ACHN (cell line): ENCODE measurements at regions not wholly inside any gene's neighbourhood (a gene's known extent, or its start where the extent isn't known, plus 50 kb on each side); places are given as distances from the start of the nearest gene placed in this dataset.
A peak's percentile ranks its signal among the peaks of the same experiment; 100 is the strongest.
"Not testable (repeated sequence)": the region's sequence is repeated elsewhere in the genome, so short reads cannot be mapped to it uniquely, and the experiment has no call there.

Source experiments
- DNase-seq: peaks from one replicate; pipeline ENCODE4 v3.0.0-alpha.2; 2015
- in situ Hi-C: cut with HindIII; loops from 2 replicates; pipeline ENCODE4 v1.10.0; 2017; ENCODE audit warnings: low sequenced_read_pairs, low pct_ligation_motif_present, low pct_unique_long_range_greater_than_20kb

DNA sequence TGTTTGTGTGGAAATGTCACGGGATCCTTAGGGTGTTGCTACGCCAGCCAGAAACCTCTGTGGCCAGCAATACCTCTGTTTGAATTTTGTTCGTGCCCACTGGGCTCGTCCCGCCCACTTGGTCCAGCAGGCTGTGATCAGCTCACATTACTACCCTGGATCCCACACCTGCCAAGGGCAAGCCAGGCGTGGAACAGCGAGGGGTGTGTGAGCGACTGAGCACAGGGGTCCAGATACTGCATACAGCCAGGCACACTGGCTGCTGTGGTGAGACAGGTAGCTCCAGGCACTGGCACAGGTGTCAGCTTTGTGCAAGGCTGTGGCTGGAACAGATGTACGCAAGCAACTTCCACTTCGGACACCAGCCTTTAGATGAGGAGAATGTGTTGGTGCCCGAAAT, 718.9 kb downstream of the EPHA7 start:
- no peak for DNase-seq
- in situ Hi-C loops: no loop called here

DNA sequence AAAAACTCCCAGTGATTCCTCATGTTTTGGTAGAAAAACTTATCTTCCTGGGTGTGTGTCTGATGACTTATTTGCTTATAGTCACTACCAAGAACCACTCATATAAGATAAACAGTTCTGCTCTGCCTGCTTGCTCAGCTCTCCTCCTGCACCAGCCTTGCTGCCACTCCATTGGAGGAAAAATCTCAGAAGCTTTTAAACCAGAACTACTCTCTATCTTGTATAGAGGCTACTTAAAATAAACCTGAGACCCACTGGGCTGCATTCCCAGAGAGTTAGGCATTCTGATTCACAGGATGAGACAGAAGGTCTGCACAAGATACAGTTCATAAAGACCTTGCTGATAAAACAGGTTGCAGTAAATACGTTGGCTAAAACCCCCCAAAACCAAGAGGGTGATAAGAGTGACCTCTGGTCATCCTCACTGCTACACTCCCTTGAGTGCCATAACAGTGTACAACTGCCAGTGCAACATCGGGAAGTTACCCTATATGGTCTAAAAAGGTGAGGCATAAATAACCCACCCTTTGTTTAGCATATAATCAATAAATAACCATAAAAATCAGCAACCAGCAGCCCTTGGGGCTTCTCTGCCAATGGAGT, 728.3 kb downstream of the EPHA7 start:
- in situ Hi-C loops: no loop called here
- DNase-seq: no peak

DNA sequence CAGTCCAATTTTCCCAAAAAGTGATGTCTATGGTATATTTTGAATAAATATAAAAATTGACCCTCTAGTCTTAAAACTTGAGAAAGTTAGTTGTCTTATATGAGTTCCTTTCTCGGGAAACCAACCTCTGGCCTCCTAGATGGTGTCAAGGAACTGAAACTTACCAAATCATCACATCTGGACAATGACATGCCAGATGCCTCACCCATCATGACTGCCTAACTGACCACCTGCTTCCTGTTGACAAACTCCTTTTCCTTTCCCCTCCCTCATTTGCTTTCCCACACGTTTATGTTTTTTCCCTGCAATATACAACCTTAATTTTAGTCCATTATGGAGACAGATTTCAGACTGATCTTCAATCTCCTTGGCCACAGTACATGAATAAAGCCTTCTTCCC, 731.0 kb downstream of the EPHA7 start:
- no peak for DNase-seq
- in situ Hi-C loops: no loop called here

DNA sequence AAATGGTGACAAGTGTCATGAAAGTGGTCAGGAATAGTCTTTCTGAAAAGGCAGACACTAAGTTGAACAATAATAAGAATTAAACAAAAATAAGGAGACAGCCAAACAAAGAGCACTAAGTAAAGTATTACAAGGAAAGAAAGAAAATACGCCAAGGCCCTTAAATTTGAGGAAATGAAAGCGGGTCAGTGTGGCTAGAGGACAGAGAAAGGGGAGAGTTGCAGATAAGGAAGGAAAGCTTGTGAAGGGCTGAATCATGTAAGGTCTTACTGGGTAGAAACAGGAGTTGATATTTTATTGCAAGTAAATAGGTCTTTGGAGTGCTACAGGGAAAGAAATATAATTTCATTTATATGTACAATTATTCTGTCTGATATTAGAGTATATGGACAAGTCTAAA, 732.1 kb downstream of the EPHA7 start:
- DNase-seq: no peak
- in situ Hi-C loops: no loop called here

DNA sequence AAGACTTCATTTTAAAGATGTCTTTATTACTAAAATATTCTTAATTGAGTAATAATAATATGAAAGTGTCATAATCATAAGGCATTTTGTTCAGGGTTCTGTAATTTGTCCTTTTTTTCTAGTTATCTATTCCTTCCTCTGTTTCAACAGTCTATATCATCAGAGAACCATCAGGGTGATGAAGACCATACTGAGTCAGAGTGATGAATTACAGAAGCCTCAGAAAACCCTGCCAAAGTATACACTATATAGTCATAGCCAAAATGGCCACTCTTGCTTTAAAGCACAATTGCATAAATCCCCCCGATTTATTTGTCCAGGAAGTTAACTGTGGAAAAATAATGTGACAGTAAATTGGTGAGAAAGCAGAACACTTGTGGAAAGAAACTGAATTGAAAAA, 735.0 kb downstream of the EPHA7 start:
- DNase-seq: no peak
- in situ Hi-C loops: no loop called here

DNA sequence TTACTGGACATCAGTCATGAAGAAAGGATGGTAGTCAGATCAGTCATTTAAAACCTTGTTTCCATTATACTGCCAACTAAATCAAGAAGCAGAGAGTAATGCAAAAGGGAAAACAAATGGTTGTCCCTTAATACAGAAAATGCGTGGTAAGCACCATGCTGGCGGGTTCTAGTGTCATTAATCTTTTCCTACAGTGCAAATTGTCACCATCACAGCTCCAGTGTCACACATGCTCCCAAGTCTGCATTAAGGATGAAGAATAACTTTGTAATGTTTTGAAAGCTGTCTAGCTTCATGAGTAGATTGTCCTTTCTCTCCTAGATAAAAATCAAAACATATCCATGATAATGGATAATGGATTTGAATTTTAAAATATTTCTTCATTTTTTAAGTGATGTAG, 735.6 kb downstream of the EPHA7 start:
- DNase-seq: no peak
- in situ Hi-C loops: no loop called here

DNA sequence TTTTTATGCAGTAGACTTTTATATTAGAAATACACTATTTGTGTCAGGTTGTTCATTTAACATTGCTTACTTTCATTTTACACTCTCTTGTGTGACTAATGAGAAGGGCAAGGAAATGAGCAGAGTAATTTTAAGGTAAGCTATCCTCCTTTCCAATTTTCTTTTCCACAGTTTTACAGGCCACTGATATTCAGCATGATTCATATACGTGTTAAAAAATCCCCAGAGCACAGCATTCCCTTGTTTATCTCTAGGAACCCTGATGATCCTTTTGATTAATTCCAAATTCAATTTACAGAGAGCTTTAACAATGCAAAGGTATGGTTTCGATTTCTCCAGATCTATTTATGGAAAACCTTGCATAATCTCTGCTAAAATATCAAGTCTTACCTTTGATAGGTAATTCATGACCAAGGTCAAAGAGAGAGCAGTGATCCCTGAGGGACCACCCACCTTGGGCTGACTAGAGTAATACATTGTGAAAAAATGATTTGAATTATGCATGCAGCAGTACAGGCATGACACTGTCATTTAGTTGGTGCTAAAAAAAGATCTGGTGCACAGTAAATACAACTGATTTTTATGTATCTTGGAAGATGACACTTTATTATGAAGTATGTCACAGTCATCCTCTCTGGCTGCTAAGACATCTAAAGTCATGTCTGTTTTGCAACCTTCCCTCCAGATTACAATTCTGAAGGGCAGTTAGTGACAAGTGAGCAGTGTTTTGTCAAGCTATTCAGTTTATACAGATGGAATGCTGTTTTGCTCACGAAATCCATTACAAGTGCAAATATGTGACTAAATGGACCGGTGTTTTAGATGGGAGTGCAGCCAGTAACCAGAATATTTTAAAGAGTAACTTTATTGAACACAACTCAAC, 736.6 kb downstream of the EPHA7 start:
- no peak for DNase-seq

DNA sequence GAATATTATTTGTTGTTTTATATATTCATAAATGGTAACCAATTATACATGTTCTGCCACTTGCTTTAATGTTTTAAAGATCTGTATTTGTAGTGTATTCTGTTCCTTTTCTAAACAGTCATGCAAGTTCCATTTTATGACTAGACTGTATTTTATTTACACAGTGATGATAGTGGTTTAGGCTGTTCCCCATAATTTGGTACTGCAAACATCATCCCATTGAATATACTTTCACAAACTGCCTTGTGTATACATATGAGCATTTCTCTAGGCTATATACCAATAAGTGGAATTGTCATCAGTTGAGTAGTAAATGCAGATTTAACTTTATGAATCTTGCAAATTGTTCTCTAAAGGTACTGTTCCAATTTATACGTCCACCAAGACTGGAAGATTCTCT, 738.0 kb downstream of the EPHA7 start:
- no peak for DNase-seq
- in situ Hi-C loops: no loop called here

More for the DNA sequence above, 736.6 kb downstream of the EPHA7 start:
- in situ Hi-C loops: no loop called here

DNA sequence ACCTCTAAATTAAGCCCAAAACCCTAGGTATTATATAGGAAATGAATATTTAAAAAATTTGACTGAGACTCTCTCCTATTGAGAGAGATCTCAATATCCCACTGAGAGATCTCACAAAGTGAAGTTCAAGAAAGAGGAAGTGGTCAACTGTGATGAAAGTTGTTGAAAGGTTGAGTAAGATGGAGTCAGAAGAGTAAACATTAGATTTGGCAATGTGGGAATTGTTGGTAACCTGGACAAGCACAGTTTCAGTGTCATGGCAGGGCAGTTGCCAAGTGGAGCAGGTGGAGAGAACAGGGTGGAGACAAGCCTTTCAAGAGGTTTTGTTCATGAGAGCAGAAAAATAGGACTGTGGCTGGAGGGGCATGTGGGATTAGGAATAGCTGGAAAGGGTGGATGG, 747.9 kb downstream of the EPHA7 start:
- in situ Hi-C loops, DNase-seq: not testable (repeated sequence)

DNA sequence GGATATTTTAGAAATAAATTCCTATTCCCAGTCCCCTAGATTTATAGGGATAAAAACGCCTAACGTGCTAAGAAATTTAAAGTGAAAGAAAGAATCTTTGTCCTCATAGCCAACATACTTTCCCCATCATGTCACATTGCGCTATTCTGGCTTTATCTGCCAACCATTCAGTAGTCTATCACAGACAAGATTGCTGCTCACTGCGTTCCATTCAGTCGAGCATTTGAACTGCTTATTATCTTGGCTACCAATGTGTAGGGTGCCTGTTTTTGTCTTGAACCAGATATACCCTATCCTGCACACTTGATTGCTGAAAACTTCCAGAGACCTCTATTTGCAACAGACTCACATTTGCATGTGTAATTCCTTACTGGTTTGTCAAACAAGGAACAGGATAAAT, 751.5 kb downstream of the EPHA7 start:
- no peak for DNase-seq
- in situ Hi-C loops: no loop called here

DNA sequence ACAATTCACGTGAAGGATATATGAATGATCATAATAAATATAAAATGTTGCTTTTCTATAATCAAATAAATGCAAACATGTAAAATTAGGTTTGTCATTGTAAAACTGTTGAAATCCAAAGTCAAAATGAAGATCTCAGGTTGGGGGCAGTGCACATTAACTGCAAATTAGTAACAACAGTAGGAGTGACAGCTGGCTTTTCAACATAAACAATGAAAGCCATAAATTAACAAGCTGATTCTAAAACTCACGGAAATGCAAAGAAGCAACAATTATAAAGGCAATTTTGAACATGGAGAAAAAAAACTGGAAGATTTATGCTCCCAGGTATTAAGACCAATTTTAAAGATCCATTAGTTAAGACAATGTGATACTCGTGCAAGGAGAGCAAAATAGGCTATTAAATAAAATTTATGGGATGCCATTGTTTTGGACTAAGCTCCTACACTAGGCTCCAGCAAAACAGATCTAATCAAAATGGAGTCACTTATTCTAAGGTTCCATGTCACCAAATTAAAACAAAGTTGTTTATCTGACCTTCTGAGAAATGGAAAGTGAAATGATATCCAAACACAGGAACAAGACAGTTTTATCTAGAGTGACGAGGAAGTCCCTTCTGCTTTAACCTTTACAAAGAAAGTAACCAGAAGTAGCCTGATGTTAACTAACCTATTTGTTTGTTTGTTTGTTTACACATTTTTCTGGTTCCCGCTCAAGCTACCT, 770.8 kb downstream of the EPHA7 start:
- in situ Hi-C loops: no loop called here
- DNase-seq: no peak

DNA sequence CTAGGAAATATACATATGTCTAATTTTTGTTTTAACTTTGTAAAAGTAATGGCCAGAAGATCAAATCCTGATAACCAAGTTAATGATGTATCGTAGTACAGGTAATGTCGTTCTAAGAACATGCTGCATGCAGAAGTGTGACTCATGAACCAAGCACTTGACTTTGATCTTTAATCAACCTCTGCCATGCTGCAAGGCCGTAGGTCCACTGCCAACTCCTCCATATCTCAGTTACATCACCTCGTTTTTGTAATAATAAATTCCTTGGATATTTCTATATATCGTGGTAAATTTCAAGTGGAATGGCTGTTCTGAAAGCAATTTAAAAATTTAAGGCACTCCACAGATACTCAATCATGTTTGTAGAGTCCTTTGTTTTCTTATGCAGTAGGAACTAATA, 771.7 kb downstream of the EPHA7 start:
- in situ Hi-C loops: no loop called here

DNA sequence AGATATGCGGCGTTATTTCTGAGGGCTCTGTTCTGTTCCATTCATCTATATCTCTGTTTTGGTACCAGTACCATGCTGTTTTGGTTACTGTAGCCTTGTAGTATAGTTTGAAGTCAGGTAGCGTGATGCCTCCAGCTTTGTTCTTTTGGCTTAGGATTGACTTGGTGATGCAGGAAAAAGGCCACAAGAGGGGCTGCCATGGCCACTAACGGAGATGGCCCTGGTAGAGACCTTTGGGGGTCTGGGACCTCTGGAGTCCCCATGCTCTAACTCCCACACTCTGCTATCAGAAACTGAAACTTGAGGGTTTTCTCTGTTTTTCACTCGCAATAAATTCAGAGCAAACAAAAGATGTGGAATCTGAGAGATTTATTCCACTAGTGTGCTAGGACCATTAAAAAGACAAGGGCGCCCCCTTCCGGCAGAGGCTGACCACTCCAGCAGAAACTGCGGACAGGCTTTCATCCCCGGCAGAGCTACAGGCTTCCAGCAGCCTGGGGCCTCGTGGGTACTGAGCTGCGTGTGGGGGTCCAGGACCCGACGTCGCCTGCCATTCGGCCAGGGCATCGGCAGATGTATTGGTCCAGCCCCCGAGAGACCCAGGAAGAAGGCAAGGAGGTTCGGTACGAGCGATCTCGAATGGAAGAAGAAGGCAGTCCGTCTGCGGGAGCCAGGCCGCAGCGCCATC, 775.1 kb downstream of the EPHA7 start:
- in situ Hi-C loops: not testable (repeated sequence)
- DNase-seq: peak; percentile 40

More for the DNA sequence above, 771.7 kb downstream of the EPHA7 start:
- DNase-seq: no peak

DNA sequence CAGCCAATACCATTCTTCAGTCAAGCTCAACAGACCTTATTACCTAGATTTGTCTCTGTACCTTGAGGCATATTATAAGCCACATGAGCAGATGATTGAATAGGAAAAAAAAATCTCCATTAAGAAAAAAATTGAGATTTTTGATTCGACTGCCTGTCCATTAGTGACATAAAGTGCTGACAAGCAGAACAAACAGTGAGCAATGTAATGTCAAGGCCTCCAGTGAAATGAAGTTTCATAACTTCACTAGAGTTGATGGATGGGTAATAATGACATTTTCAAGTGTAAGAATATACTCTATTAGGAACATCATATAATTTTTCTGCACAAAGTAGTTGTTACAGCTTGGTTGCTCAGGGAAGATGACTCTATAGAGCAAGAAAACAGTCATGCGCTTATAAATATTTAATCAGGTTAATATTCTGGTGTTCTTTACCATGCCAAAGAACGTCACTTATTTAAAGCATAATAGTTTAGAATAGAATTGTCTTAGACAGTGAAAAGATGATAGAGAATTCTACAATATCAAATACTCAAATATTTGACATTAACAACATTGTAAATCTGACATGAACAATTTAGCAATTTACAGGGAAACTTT, 783.7 kb downstream of the EPHA7 start:
- in situ Hi-C loops: no loop called here
- no peak for DNase-seq

DNA sequence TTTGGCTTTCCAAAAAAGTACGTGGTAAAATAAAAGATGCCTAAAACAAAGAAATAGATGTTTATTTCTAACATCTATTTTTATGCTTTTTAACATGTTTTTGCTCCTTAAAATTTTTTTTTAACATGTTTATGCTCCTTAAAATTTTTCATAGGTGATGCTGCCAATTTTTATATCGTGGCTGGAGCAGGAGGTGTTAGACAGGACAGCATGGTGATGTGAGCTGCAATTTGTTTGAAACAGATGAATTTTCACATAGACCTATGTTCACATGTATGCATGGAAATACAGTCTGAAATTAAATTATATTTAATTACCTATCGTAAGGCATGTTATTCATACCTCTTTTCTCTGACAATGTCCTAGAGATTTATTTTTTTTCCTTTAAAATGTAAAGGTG, 784.8 kb downstream of the EPHA7 start:
- in situ Hi-C loops: no loop called here
- DNase-seq: no peak

DNA sequence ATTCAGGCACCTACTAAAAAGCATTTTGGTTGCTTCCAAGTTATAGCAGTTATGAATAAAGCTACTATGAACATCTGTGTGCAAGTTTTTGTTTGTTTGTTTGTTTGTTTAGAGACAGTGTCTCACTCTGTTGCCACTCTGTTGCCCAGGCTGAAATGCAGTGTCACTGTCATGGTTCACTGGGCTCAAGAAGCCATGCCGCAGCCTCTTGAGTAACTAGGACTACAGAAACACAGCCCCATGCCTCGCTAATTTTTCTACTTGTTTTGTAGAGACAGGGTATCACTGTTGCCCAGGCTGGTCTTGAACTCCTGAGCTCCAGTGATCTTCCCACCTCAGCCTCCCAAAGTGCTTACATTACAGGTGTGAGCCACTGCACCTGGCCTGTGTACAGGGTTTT, 795.9 kb downstream of the EPHA7 start:
- in situ Hi-C loops: no loop called here
- DNase-seq: no peak

DNA sequence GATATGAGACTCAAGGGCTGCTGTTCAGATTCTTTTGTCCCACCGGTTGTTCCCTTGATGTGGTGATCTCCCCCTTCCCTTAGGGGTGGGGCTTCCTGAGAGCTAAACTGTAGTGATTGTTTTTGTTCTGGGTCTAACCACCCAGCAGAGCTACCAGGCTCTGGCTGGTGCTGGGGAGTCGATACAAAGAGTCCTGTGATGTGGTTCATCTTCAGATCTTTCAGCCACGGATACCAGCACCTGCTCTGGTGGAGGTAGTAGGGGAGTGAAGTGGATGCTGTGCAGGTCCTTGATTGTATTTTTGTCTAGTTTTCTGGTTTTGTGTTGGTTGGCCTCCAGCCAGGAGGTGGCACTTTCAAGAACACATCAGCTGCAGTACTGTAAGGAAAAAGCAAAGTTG, 801.6 kb downstream of the EPHA7 start:
- in situ Hi-C loops: no loop called here
- no peak for DNase-seq

DNA sequence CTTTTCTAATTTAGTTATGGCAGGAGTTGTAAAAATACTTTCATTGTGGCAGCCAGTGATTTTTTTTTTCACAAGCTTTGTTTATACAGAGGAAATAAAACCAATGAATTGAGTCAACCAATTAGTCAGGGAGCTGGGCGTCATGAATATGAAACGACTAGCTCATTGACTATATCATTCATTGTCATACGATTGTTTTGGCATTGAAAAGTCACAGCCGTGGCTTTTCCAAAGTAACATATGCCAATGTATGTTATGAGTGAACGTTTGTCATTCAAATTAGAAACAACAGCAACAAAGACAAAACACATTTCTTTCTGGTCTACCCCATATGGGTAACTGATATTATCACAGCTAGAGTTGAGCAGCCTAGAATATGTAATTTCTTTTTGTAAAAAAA, 810.6 kb downstream of the EPHA7 start:
- in situ Hi-C loops: no loop called here
- DNase-seq: no peak

DNA sequence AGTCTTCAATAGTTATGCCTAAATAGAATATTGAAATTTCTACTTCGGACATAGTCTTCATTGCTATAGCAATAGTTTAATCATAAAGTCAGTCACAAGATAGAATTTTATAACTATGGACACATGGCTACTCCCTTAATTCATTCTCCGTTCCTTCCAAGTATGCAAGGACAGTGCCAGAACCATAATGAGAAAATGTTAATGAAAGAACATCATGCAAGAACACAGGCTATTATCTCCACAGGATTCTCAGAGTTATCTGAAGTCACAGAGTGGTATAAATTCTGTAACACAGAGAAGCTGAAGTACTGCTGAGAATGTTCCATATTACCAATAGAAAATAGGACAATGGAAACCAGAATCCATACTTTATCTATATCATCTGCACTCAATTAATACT, 826.2 kb downstream of the EPHA7 start:
- in situ Hi-C loops: no loop called here
- DNase-seq: no peak
